CD1c-positive myeloid dendritic cell (primary cell): ENCODE measurements at regions not wholly inside any gene's neighbourhood (a gene's known extent, or its start where the extent isn't known, plus 50 kb on each side); places are given as distances from the start of the nearest gene placed in this dataset.
A peak's percentile ranks its signal among the peaks of the same experiment; 100 is the strongest.

ENCODE experiments used
- DNase-seq: peaks from one replicate; pipeline ENCODE4 v3.0.0-alpha.2; 2016; ENCODE audit errors: extremely low spot score

DNA sequence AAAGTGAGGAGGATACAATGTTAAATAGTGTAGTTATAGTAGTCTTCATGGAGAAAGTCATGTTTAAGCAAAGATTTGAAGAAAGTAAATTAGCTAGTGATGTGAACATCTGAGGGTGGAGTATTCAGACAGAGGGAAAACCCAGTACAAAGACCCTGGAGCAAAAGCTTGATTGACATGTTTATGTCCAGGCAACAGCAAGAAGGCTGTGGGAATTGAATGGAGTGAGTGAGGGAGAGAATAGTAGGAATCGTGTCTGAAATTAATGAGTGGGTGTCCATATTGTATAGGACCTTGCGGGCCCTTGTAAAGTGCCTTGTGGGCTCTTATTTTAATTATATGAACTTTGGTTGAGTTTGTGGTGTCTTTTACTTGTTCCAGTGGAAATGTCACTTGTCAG lies 424.1 kb upstream of the KIRREL3 start:
- DNase-seq = no peak

DNA sequence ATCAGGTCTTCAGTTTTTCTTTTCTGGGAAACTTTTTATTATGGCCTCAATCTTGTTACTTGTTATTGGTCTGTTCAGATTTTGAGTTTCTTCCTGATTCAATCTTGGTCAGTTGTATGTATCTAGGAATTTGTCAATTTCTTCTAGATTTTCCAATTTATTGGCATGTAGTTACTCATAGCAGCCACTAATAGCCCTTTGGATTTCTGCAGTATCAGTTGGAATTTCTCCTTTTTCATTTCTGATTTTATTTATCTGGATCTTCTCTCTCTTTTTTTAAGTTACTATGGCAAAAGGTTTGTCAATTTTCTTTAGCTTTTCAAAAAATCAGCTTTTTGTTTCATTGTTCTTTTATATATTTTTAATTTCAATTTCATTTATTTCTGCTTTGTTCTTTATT lies 419.6 kb upstream of the KIRREL3 start:
- DNase-seq = no peak

DNA sequence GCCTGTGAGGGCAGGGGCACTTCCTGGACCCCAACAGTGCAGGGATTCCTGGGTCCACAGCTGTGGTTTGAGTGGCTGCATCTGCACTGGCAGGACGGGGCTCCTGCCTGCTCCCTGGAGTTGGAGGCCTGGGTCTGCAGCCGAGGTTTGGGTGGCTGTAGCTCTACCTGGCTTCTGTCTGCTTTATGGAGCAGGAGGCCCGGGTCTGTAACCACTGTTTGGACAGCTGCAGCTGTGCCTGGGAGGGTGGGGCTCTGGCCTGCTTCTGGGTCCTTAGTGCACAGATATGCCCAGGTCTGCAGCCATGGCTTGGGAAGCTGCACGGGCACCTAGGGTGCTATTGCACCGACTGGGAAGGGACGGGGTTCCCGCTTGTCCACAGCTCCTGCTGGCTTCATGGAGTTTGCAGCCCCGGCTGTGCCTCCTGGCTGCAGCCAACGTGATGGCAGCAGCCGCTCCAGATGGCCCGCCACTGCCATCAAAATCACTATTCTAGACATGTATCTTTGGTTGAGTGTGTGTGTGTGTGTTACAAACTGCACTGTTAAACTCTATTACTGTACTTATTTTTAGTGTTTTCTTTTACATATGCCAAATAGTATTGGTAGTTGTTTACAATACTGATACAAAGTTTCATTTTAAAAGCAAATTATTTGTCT lies 412.3 kb upstream of the KIRREL3 start:
- no peak for DNase-seq

DNA sequence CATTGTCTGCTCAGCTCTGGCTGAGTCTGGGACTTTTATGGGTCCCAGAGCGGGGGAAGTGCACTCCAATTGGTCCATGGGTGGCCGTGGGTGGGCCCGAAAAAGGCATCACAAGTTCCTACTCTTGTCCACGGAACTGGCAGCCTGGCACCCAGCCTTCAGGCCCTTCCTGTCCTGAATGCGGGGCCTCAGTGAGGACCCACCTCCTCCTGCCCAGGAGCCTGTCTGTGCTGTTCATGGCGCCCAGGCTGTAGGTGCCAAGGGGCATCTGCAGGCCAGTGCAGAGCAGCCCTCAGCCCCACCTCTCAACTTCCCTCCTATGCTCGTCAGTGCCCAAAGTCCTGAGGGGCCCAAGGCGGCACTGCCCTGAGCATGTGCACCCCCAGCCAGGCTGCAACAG lies 411.7 kb upstream of the KIRREL3 start:
- no peak for DNase-seq

DNA sequence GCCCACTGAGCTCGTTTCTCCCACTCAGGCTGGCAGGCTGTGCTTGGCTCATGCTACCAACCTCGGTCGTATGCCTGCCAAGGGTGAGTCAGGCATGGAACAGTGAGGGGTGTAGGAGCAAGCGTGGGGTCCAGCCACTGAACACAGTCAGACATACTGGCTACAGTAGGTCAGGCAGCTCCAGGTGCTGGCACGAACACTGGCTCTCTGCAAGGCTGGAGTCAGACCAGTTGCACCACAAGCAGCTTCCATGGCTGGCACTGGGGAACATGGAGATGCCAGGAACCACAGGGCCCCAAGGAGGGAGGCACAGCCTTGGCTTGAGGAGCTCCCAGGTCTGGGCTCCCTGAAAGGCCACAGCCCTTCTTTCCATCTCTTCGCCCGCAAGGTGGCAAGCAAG lies 410.7 kb upstream of the KIRREL3 start:
- no peak for DNase-seq

DNA sequence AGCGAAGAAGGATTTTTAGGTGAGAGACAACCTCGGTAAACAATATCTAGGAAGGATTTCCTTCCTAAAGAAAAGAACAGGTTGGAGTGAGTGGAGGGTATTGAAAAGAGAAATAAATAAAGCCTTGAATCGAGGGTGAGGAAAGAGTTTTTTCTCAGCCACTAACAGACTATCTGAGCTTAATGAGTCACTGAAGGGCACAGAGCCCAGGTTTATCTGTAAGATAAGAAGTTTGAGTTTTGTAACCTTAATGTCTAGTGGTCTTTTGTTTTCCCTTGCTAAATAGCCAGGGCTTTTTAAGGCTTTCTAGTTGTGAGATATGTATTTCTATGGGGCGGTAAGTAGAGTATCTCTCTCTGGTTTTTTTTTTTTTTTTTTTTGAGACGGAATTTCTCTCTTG lies 394.5 kb upstream of the KIRREL3 start:
- DNase-seq = no peak

DNA sequence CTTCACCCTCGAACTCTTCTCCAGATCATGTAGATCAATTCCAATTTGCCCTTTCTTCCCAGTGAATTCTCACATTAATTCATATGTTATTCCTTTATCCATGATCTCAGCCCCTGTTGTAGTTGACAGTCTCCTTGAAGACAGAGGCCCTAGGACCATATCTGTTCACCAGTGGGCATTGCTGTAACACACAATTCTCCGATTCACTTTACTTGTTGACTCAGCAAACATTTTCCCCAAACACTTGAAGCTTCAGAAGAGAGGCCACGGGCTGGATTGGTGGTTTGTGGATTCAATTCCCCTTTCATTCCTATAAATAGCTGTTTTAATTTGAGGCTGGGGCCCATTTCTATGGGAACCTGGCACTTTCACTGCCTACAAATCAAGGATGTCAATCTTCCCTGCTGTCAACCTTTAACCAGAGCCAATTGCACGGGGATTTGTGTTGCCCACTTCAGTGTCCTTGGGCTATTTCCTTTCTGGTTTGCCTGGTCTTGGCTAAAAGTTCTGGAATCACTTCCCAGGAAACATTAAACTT lies 393.0 kb upstream of the KIRREL3 start:
- no peak for DNase-seq

DNA sequence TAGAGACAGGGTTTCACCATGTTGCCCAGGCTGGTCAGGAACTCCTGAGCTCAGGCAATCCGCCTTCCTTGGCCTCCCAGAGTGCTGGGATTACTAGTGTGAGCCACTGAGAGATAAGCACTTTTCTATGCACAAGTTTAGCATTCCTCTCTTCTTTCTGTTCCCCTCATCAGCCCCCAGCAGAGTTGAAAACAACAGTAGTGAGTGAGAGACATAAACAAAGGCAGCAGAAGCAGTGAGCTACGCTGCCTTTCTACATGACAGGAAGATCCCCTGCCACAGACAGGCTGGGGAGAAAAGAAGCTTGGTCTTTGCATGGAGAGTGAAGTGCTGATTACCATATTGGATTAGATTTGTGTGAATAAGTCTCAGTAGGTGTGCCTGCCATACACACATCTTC lies 392.0 kb upstream of the KIRREL3 start:
- DNase-seq = no peak

DNA sequence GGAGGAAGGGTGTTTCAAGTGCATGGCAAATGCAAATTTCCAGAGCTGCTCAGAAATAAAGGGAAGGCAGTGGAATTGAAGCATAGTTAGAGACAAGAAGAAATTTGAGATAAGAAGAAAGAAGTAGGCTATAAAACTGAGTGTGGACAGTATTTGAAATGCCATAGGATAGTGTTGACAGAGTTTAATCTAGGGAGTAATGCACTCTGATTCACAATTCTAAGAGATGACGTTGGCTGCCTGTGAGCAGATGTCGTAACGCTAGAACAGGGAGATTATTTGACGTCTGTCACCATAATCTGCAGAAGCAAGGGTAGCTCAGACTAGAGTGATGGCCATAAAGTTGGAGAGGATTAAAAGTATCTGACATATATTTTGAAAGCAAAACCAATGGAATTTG lies 389.9 kb upstream of the KIRREL3 start:
- no peak for DNase-seq

DNA sequence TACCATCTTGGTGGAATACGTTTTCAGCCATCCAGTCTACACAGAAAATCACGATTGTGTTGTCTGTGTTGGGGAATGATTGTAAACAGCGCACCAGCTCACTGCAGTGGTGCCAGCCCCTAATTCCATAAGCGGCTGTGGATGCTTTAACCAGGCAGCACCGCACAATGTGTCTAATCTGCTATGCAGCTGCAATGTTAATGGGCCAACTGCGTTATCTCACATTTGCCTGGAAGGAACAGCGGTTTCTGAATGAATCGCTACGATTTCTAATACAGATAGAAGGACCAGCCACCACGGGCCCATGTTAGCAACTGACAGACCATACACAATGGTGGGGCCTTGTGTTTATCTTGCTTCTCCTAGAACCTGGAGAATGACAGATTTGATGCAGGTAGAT lies 384.5 kb upstream of the KIRREL3 start:
- DNase-seq = no peak

DNA sequence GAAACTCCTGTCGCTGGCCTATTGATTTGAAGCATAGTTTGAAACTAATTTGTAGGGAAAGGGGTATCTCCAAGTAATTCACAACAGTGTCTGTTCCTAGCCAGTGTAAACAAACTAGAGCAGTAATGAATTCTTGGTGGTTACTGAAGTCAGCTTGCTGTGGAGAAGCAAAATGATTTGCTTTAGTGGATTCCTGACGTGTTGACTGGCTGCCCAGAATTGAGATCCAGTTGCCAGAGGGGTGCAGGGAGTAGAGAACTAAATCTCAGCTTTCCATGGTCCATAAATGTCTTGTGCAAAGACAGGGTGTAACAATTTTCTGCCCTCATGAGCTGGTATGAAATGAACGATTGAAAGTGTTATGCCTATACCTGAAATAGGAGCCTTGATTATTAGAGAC lies 382.5 kb upstream of the KIRREL3 start:
- DNase-seq = no peak

DNA sequence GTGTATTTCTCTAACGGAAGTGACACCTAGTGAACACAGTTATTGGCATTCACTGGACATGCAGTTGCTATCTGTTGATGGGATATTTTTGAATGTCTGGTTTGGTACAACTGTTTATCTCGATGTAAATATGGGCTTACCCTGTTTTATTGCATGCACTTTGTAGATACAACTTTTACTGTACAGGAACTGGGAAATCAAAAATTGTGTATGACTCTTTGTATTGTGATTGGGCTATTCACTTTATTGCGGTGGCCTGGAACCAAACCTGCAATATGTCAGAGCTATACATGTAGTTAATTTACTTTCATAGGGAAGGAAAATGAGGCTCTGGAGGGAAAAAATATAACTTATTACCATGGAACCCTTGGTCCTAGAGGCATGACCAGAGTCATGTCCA lies 380.7 kb upstream of the KIRREL3 start:
- no peak for DNase-seq

DNA sequence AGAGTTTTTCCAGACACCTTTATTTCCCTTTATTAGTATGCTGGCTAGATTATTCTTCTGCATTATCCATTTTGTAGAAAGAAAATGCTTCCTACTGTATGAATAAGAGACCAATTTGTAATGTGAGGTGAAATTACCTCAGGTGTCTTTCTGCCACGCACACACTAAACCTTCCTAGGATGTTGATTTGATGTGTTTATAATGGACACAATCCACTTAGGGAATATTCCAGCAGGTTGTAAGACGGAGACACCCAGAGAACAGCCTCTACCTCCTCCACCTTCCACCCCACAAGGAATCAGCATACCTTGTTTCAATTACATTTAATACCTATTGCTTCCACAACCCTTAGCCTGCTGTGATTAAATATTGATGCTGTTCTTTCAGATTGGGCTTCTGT lies 379.1 kb upstream of the KIRREL3 start:
- DNase-seq = no peak

DNA sequence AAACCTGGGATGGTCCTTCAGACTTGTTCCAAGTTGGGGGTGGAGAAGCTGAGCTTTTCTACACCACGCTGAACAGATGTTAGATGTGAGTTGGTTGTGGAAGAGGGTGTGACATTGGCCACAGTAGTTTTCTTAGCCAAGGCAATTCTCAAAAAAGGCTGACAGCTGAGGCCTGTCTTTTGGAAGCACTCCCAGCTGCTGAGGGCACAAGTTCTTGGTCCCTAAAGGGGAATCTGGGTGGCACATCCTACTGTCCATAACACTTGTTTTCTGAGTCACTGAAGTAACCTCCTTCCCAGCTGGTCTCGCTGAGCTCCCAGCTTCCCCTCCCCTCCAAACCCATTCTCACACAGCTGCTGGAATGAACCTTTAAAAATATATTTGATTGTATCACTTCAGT lies 375.7 kb upstream of the KIRREL3 start:
- DNase-seq = no peak

DNA sequence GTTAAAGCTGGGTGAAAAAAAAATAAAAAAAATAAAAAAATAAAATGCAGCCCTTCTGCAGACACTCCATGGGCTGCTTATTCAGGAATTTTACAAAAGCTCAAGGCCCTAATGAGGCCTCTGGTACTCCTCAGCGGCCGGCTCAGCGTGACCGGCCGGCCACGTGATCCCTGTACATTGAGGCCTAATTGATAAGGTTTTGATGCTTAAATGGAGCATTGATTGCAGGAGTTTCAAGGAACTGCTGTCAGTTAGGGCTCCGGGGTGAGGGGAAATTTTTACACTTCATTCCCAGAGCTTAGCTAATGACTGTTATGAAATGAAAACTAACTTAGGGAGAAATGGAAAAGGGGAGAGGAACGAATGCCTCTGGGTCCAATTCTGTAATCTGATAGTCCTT lies 368.8 kb upstream of the KIRREL3 start:
- no peak for DNase-seq

DNA sequence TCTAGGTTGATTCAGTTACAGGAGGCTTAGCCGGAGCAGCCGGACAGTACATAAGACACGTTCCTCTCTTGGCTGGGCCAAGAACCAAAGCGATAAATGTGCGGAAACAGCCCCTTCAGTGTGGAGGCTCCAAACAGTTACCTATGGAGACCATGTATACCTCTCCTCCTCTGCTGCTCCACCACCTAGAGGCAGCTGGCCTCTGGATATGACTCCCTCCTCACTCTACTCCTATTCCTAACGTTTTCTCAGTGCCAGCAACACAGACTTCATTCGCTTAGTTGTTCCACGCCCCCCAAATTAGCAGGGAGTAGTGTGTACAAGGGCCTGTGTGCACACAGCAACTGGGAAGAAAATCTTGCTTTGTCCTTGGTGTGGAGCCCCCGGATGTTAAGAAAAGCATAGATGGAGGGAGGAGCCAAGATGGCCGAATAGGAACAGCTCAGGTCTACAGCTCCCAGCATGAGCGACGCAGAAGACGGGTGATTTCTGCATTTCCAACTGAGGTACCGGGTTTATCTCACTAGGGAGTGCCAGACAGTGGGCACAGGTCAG lies 362.3 kb upstream of the KIRREL3 start:
- DNase-seq = no peak

DNA sequence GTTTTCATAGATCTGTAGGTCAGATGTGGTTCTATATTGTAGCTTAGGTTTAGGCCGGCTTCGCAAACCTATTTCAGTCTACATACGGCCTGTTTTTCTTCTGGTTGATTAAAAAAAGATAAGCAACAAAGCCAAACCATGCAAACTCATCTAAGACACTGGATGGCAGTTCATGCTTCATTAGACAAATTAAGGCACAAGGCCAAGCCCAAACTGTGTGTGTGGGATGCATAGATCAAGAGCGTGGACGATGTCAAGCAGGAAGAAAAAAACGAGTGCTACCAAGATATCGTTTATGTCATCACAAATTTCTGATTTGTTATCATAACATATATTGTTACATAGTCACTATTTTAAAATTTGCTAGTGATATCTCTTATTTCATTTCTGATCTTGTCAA lies 357.6 kb upstream of the KIRREL3 start:
- DNase-seq = no peak

DNA sequence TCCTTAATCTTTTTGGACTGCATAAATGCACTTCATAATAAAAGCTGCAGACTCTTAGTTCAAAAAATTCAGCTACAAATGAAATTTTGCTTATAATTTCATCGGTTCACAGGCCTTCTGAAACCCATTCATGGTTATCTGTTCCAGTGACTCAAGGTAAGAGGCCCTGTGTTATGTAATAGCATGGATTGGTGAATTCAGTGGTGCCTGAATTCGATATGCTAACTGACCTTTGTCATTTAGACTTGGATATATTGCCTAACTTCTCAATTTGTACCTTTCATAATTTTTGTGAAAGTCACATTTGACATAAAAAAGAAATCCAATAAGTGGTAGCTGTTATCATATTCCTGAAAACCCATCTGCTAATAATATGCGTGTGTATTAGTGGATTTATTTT lies 349.9 kb upstream of the KIRREL3 start:
- no peak for DNase-seq

DNA sequence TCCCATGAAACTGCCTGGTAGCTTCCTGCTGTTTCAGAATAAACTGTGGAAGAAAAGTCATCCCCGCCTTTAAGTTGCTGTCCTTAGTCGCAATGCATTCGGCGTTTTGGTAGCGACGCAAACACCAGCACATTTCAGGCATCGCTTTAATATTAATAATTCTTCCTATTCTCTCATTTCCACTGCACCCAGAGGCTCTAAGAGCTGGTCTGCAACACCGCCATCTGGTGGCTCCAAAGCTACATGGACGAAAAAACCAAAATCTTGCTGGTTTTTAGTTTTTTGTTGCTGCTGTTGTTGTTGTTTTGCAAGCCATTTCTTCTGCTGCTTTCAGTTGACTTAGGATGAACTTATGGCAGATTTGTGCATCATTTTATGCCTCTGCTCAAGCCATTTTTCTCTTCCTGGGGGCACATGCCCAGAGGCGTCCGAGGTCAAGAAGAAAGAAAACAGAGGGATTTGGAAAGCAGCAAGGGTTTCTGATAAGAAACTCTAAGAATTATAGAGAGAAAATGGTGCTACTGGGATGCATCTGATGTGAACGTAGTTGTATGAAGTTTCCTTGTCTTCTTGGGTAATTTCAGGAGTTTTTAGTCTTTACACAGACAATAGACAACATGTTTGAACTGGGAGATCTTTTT lies 345.4 kb upstream of the KIRREL3 start:
- DNase-seq = peak; percentile 12

DNA sequence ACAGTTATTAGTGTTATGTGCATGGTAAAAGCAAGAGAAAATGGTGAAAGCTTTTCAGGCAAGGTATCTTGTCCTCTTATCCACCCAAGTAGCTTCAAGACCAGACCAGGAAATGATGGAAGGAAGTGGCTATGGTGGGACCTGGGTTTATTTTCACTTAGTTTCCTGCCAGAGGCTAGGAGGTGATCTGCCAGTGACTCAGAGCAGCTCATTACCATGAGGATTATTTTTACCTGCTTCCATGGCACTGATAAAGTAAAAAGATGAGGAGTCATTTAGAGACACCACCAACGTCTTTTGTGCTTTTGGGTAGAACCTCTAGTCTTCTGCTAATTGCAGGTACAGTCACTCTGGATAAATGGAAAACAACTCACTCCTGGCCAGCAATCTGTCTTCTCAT lies 339.9 kb upstream of the KIRREL3 start:
- no peak for DNase-seq

DNA sequence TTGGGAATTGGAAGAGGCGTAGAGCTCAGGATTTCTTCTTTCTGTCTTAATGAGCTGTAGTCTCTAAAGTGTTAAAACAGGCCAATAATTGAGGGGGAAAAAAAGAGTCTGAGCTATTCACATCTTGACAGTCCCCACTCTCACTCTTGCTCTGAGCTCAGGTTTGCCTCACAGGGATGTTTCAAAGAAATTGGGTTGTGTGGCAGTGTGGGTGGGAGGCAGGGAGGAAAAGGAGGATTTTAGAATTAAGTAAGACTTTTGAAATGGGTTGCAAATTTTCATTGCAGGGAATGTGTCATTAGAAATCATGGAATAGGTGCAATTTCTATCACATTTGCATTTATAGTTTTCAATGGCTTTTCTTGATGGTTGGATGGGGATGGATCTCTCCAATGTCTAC lies 338.8 kb upstream of the KIRREL3 start:
- DNase-seq = no peak

DNA sequence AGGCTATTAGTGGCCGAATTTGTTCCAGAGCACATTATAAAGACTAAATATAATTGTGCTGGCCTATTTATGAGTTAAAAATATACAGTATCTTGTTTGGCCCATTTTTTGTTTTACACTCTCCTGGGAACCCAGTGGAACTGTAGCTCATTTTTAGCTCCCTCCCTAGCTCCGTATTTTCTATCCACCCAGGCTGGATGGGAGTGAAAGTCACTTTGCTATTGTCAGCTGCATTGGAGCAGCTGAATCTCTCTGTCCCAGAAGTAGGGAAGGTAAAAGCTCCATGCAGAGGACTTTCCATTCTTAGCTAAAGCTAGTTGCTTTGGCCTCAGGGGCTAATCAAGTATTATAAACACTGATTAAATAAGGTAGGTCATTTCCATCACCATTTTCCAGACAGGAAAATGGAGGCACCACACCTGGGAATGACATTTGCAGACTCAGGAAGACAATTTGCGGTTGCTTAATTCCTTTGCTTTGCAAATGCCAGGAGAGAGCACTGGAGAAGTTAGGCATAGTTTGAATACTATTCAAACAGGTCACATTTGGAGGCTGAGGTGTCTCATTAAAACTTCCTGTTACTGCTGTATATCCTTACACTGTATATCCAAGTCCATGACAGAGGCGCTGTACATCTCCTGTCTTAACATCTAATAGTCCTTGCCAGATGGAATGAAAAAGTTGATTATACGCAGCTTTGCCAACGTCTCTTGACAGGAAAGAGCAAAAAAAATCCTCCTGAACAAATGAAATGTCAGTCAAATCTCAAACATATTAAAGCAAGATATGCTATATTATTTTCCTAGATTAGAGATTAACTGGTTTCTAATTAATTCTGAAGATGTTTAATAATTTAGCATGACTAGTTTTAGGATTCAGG lies 338.1 kb upstream of the KIRREL3 start:
- DNase-seq = no peak

DNA sequence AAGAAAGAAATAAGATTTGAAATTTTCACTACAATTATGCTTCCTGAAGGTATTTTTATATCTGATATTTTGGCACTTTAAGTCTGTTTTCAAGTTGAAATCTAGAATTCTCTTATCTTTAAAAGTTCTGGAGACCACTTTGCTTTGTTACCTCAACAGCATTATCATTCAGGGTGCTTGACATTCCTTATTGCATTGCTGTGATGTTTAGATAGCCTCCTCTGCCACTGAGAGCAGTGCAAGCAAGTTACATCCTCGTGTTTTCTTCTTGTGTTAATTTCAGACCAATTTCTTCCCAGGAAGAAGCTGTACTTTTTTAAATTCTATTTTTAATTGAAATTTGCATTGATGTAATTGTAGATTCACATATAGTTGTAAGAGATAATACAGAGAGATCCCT lies 333.9 kb upstream of the KIRREL3 start:
- no peak for DNase-seq
